HCT116 (cell line): ENCODE measurements at regions not wholly inside any gene's neighbourhood (a gene's known extent, or its start where the extent isn't known, plus 50 kb on each side); places are given as distances from the start of the nearest gene placed in this dataset.

Source experiments
- SP1 ChIP-seq: IDR thresholded peaks from 2 replicates; pipeline ENCODE4 v1.6.1; 2012; ENCODE audit warnings: low read depth
- TF ChIP-seq, protein P1 (sequence below), 3 experiments: fragments of 200-600 bp in 1 of 3; sonication (generic) in 1 of 3; IDR thresholded peaks in 2 of 3; conservative IDR thresholded peaks in 1 of 3; 2 replicates each; pipeline ENCODE4 v1.5.1; 2012 to 2017; ENCODE audit warnings: low read depth in 2 of 3, low read length in 2 of 3, antibody characterized with exemption in 1 of 3, borderline replicate concordance in 1 of 3, control low read depth in 1 of 3, mild to moderate bottlenecking in 1 of 3, mixed read lengths in 1 of 3, mixed run types in 1 of 3, moderate library complexity in 1 of 3; ENCODE audit not compliant: insufficient read depth in 1 of 3

DNA sequence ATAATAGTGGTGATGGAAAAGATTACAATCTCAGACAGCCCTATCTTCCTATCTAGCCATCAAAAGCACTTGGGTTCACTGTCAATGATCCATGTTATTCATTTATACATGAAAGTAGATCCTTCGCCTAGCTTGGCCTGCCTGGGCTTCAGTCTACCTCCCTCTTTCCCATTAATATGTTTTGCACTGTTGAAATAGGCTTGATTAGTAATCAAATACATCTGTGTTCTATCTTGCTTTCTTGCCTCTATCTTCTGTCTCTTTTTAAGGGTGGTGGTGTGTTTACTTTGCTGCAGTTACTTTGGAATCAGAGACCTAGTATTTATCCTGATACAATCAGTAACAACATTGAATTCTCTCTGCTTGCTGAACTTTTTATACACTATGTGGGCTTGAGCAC is 521.2 kb downstream of the TNS1 start:
- no peak for TF ChIP-seq SP1
- TF ChIP-seq, protein P1, sequence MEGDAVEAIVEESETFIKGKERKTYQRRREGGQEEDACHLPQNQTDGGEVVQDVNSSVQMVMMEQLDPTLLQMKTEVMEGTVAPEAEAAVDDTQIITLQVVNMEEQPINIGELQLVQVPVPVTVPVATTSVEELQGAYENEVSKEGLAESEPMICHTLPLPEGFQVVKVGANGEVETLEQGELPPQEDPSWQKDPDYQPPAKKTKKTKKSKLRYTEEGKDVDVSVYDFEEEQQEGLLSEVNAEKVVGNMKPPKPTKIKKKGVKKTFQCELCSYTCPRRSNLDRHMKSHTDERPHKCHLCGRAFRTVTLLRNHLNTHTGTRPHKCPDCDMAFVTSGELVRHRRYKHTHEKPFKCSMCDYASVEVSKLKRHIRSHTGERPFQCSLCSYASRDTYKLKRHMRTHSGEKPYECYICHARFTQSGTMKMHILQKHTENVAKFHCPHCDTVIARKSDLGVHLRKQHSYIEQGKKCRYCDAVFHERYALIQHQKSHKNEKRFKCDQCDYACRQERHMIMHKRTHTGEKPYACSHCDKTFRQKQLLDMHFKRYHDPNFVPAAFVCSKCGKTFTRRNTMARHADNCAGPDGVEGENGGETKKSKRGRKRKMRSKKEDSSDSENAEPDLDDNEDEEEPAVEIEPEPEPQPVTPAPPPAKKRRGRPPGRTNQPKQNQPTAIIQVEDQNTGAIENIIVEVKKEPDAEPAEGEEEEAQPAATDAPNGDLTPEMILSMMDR (IDR thresholded peaks at IDR 0.05 in 2 of 3, conservative IDR thresholded peaks at IDR 0.05 in 1 of 3; ENCODE audit: borderline replicate concordance in 1 of 3, insufficient read depth in 1 of 3, low read depth in 2 of 3, low read length in 2 of 3), result no peak
